Brain microvascular endothelial cell (primary cell): ENCODE measurements at regions not wholly inside any gene's neighbourhood (a gene's known extent, or its start where the extent isn't known, plus 50 kb on each side); places are given as distances from the start of the nearest gene placed in this dataset.

Experiments
- DNase-seq: peaks from one replicate; pipeline ENCODE4 v3.0.0-alpha.2; 2020
- H3K27ac ChIP-seq: fragments of 250-450 bp; sonication (Bioruptor Pico); 2 replicates; pipeline ENCODE4 v1.5.1; 2020; ENCODE audit warnings: mild to moderate bottlenecking, moderate library complexity
- H3K27me3 ChIP-seq: fragments of 250-450 bp; sonication (Bioruptor Pico); replicated peaks from 2 replicates; pipeline ENCODE4 v1.5.1; 2020; ENCODE audit warnings: mild to moderate bottlenecking
- H3K36me3 ChIP-seq: fragments of 250-450 bp; sonication (Bioruptor Pico); replicated peaks from 2 replicates; pipeline ENCODE4 v1.5.1; 2020; ENCODE audit warnings: mild to moderate bottlenecking
- H3K4me3 ChIP-seq: 2 replicates; pipeline ENCODE4 v1.5.1; 2011; ENCODE audit warnings: low read depth, mild to moderate bottlenecking, control low read depth, low read length, moderate library complexity
- in situ Hi-C: cut with HindIII; loops from 2 replicates; pipeline ENCODE4 v1.10.0; 2017; ENCODE audit warnings: low sequenced_read_pairs, low pct_ligation_motif_present
- TF ChIP-seq, protein P1 (sequence below): IDR thresholded peaks from 2 replicates; pipeline ENCODE4 v1.5.1; 2011; ENCODE audit warnings: low read depth, mild to moderate bottlenecking, moderate library complexity, low read length, control low read depth, inconsistent platforms; ENCODE audit errors: missing control alignments

GRCh38 chr10:8150401-8150905 lies 96.0 kb downstream of the GATA3 start:
- Histone ChIP-seq H3K4me3 (no peak overlapping the region), H3K27me3 (no peaks in the 10 kb centered on the region), H3K36me3 (no peaks in the 10 kb centered on the region), H3K27ac (no peak overlapping the region)
- in situ Hi-C loops: no loop called here
- TF ChIP-seq, protein P1, sequence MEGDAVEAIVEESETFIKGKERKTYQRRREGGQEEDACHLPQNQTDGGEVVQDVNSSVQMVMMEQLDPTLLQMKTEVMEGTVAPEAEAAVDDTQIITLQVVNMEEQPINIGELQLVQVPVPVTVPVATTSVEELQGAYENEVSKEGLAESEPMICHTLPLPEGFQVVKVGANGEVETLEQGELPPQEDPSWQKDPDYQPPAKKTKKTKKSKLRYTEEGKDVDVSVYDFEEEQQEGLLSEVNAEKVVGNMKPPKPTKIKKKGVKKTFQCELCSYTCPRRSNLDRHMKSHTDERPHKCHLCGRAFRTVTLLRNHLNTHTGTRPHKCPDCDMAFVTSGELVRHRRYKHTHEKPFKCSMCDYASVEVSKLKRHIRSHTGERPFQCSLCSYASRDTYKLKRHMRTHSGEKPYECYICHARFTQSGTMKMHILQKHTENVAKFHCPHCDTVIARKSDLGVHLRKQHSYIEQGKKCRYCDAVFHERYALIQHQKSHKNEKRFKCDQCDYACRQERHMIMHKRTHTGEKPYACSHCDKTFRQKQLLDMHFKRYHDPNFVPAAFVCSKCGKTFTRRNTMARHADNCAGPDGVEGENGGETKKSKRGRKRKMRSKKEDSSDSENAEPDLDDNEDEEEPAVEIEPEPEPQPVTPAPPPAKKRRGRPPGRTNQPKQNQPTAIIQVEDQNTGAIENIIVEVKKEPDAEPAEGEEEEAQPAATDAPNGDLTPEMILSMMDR: no peak
- no peak for DNase-seq

DNA sequence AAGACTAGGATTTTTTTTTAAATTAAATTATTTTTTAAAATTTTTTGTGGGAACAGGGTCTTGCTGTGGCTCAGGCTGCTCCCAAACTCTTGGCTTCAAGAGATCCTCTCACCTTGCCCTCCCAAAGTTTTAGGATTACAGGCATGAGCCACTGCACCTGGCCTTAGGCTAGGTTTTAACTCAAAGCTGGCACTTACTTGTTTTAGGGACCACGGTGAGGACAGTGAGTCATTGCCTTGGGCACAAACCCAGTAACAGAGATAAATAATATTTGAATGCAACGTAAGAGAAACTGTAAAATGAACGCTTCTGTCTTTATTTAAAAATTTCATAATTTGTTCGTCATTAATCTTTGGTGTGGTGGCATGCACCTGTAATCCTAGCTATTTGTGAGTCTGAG lies 96.6 kb downstream of the GATA3 start:
- DNase-seq: no peak
- TF ChIP-seq, protein P1: no peak
- Histone ChIP-seq H3K27me3 (no peaks in the 10 kb centered on the region), H3K27ac (no peak overlapping the region), H3K36me3 (no peaks in the 10 kb centered on the region), H3K4me3 (no peak overlapping the region)
- in situ Hi-C loops: no loop called here

DNA sequence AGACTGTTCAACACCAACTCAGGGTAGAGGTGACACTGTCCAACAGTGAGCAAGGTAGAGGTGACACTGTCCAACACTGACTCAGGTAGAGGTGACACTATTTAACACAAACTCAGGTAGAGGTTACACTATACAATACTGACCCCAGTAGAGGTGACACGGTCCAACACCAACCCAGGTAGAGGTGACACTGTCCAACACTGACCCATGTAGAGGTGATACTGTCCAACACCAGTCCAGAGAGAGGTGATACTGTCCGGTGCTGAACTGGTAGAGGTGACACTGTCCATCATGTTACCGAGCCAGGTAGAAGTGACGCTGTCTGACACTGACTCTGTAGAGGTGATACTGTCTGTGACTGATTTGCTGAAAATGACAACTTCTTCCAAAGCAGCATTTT lies 102.4 kb downstream of the GATA3 start:
- DNase-seq: no peak
- Histone ChIP-seq H3K4me3 (no peak overlapping the region), H3K27ac (no peak overlapping the region), H3K27me3 (no peaks in the 10 kb centered on the region), H3K36me3 (no peaks in the 10 kb centered on the region)
- in situ Hi-C loops: no loop called here
- TF ChIP-seq, protein P1: no peak

DNA sequence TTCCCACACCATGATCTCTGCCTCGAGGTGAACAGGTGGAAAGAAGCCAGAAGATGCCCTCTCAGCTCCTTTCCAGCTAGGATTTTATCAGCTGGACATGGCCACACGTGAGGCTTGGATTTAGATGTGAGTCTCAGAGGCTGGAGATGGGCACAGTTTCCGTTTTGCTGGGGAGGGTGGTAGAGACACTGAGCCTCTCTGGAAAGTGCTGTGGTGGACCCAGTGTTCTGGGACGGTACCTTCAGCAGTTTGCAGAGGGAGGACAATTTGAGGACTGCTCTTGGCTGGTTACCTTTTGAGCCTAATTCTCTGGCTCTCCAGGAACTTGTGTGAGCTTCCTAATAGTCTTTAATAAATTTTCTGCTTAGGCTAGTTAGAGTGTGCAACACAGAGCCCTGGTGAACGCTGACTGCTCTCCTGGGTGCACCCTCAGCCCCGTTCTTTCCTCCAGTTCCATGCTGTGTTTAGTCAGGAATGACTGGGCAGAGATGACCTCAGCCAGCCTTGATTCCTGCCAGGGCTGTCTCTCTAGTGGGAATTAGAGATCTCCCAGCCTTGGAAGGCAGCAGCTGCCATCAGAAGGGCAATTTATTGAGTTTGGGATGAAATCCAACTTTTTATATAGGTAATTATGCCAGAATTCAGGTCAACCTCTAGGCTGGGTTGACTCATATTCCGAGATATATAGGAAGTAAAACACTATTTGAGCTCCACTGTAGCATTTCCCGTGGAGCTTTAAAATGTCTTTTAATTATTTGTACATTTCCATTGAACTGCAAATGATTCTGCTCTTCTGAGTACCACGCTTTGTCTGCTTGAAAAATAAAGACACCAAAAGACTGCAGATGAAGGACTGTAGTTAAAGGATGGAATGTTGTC lies 103.9 kb downstream of the GATA3 start:
- in situ Hi-C loops: no loop called here

GRCh38 chr10:8159341-8160165 lies 105.1 kb downstream of the GATA3 start:
- in situ Hi-C loops: no loop called here
- H3K27ac ChIP-seq: no peak overlapping the region

More for the DNA sequence above, 103.9 kb downstream of the GATA3 start:
- no peaks in the 10 kb centered on the region for H3K36me3 ChIP-seq
- H3K27ac ChIP-seq: no peak overlapping the region
- H3K4me3 ChIP-seq: no peak overlapping the region
- TF ChIP-seq, protein P1: no peak
- H3K27me3 ChIP-seq: no peaks in the 10 kb centered on the region
- DNase-seq: no peak

More at GRCh38 chr10:8159341-8160165, 105.1 kb downstream of the GATA3 start:
- DNase-seq: no peak
- Histone ChIP-seq H3K36me3 (no peaks in the 10 kb centered on the region), H3K27me3 (no peaks in the 10 kb centered on the region), H3K4me3 (no peak overlapping the region)
- TF ChIP-seq, protein P1: no peak
